GM18508 (cell line): ENCODE measurements at regions not wholly inside any gene's neighbourhood (a gene's known extent, or its start where the extent isn't known, plus 50 kb on each side); places are given as distances from the start of the nearest gene placed in this dataset.

Experiments used
- ATAC-seq: cut with Tn5 transposase; IDR thresholded peaks from one replicate; pipeline ENCODE4 v1.9.1; 2021; ENCODE audit warnings: moderate number of reproducible peaks; ENCODE audit not compliant: insufficient read depth, unreplicated experiment

GRCh38 chr2:56088411-56088810 is 95.4 kb upstream of the CCDC85A start:
- no peak for ATAC-seq

GRCh38 chr2:56089931-56090330 is 93.9 kb upstream of the CCDC85A start:
- ATAC-seq = no peak

DNA sequence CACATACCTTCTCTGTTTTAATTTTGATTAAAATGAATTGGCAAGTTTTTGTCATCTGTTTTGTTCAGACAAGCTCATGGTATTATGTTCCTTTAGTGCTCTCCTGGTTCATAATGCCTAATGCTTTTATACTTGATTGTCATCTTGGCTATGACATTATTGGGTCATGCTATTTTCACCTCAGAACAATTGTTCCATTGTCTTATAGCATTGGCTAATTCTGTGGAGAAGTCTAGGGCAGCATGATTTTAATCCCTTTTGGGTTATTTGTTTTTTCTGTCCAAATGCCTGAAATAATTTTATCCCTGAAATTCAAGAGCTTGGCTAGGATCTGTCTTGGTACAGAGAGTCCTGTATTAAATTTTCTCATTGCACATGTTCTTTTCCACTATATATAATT is 83.8 kb upstream of the CCDC85A start:
- ATAC-seq = no peak

DNA sequence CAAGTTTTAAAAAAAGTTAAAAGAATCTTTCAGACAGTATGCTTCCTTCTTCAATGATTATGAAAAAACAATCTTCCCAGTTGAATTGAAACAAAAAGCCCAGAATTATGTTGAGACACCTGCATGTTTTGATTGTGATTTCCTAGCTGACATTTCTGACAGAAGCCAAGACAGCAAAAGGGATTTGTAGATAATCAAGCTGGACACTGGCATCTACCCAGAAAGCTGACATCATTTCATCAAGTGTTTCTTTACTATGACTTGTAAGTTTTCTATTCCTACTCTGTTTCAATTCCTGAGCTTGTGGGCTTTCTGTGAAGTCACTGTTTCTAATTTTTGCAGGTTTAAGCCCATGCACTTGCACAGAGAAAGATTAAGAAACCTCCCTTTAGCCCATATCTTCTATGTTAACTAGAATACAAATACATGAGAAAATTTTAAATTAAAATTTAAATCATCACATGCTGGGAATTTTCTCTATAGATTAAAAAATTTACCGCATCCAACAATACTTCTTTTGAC is 82.9 kb upstream of the CCDC85A start:
- no peak for ATAC-seq

GRCh38 chr2:56102098-56102497 is 81.7 kb upstream of the CCDC85A start:
- ATAC-seq = no peak

DNA sequence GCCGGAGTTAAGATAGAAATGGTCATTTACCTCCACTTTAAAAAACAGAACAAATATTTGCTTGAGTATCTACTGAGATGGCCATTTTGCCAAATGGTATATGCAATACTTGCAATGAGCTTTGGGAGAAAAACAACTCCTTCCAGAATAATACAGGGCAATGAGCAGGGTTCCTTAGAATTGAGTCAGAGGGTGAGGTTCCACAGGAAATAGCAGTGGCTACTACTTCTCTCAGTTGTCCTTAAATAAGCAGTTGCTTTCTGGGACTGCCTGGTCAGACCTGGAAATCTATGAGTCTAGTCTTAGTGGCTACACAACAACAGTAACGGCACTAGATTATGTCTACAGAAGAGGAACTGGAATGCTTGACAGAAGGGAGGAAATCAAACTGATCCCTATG is 80.9 kb upstream of the CCDC85A start:
- ATAC-seq = no peak

GRCh38 chr2:56104962-56105361 is 78.8 kb upstream of the CCDC85A start:
- ATAC-seq = no peak

- ATAC-seq = no peak
Measured at GRCh38 chr2:56107502-56108220, 76.1 kb upstream of the CCDC85A start.

DNA sequence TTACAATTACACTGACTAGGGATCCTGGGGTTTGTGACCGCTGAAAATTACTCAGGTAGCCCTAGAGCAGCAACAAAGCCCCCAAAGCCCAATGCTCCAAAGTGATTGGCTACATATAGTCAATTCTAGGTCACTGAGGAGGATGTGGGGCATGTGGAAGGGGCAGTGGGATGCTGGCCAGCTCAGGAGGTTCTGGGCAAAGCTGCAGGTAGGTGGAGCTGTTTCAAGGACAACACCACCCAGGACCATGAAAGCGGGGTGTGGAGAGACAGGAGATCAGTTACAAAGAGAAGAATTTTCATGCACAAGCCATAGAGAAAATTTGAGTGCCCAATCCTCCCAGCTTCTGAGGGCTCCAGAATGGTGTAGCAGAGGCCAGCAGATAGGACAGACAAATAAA is 75.0 kb upstream of the CCDC85A start:
- no peak for ATAC-seq

DNA sequence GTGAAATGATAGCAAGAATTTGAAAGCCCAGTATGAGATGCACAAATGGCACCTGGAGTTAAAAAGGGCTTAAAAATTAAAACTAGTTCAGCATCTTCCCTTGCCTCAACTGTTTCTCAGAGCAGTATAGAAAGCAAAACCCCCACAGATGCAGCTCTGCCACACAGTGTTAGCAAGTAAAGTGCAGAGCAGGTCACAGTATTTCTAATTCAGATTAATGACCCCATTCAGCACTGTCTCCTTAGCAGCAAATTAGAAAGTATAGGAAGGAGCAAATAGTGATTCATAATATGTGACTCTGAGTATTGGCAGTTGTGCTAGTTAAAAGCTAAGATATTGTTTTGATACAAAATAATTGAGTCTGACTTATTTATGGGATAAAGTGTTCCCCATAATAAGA is 73.8 kb upstream of the CCDC85A start:
- no peak for ATAC-seq

DNA sequence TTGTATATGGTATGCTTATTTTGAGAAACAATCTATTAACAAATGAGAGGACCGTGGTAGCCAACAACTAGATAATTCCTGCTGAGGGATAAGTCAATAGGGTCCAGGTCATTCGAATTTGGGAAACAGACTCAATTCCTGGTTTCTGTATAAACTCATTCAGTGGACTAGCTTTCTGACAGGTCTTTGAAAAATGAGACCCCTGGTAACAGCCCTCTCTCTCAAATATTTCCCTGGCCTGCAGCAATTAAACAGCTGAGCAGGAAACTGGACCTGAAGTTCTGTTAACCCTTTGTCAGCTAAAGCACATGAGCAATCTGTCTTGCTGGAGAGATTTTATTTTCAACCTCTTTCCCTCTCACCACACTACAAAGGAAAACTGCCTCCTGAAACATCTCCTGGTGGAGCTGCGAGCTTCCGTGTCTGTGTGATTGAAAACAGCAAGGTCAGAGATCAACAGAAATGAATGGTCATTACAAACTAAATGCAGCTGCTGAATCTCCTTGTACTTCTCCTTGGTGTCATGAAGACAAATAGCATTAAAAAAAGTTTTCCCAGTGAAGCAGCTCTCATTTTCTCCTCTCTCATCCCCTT is 70.3 kb upstream of the CCDC85A start:
- ATAC-seq = no peak

DNA sequence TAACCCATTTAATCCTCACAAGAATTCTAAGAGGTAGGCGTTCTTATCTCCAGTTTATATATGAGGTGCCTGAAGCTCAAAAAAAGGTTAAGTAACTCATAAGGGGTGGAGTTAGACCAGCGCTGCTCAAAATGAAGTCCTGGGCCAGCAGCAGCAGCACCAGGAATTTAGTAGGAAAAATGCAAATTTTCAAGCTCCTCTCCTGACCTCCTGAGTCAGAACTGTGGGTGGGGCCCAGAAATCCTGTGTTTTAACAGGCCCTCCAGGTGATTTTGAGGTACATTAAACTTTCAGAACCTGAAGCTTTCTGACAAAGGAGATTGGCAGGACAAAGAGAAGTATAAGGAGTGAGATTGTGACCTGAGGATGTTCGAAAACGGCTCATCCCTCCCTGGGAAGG is 66.0 kb upstream of the CCDC85A start:
- ATAC-seq = no peak

DNA sequence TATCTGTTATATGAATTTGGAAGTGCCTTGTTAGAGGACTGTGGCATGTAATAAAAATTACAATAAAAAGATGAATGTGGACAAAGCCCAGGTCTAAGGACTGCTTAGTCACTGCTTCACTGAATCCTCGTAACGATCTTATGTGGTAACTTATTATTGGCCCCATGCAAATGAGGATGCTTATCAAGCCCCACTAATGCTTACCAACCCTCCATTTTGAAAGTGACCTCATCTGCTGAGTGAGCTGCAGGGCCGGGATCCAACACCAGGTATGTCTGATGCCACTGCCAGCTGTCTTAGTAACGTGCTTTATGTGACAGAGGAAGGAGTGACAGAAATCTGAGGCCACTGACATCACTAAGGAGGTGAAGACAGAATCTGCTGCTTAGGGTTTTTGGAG is 65.3 kb upstream of the CCDC85A start:
- no peak for ATAC-seq

- no peak for ATAC-seq
Measured at GRCh38 chr2:56121995-56122394, 61.8 kb upstream of the CCDC85A start.

GRCh38 chr2:56123538-56123937 is 60.3 kb upstream of the CCDC85A start:
- no peak for ATAC-seq

GRCh38 chr2:56127010-56127409 is 56.8 kb upstream of the CCDC85A start:
- ATAC-seq = no peak

GRCh38 chr2:56127463-56128152 is 56.2 kb upstream of the CCDC85A start:
- ATAC-seq = no peak

- no peak for ATAC-seq
Measured at GRCh38 chr2:56128235-56128634, 55.6 kb upstream of the CCDC85A start.

GRCh38 chr2:56130463-56131070 is 53.2 kb upstream of the CCDC85A start:
- ATAC-seq = no peak

DNA sequence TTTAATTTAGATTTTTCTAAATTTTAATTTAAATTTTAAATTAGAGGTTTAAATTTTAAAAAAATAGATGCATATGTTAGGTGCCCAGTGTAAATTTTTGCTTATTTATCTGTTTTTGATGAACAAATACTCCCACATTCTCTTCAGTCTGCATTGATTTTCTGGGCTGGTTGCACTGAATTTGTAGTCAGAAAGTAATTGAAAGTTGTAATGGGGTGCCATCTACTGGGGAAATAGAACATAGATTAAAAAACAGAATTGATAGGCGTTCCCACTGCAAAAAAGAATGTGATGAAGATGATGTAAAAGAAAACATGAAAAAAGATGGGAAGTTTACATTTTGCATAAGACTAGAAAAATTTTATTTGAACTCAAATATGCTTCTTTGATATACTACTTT is 51.7 kb upstream of the CCDC85A start:
- no peak for ATAC-seq

DNA sequence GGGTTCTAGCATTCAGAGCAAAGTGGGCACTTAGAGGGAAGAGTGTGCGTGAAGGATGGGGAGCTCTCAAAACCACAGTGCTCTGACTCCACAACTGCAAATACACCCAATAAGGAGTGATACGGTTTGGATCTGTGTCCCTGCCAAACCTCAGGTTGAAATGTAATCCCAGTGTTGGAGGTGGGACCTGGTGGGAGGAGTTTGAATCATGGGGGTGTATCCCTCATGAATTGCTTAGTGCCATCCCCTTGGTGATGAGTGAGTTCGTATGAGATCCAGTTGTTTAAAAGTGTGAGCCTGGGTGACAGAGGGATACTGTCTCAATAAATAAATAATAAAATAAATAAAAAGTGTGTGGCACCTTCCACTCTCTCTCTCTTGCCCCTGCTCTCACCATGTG is 50.3 kb upstream of the CCDC85A start:
- ATAC-seq = no peak
